OCI-LY1 (cell line): ENCODE measurements at regions not wholly inside any gene's neighbourhood (a gene's known extent, or its start where the extent isn't known, plus 50 kb on each side); places are given as distances from the start of the nearest gene placed in this dataset.

ENCODE experiments used
- H2AFZ ChIP-seq: fragments of 200-600 bp; sonication (generic), shearing (Covaris generic); 2 replicates; pipeline ENCODE4 v1.6.0; 2014; ENCODE audit warnings: antibody characterized with exemption, mild to moderate bottlenecking, low read length
- H3F3A ChIP-seq: fragments of 200-600 bp; sonication (generic), shearing (Covaris generic); 2 replicates; pipeline ENCODE4 v1.6.0; 2014; ENCODE audit warnings: mild to moderate bottlenecking, antibody characterized with exemption, low read length, moderate library complexity; ENCODE audit not compliant: insufficient read depth
- H3K27ac ChIP-seq: fragments of 200-600 bp; sonication (generic); 2 replicates; pipeline ENCODE4 v1.5.1; 2014; ENCODE audit warnings: low read length, mixed run types, mild to moderate bottlenecking, low read depth; ENCODE audit not compliant: poor library complexity, severe bottlenecking
- H3K27me3 ChIP-seq: fragments of 200-600 bp; sonication (generic); 2 replicates; pipeline ENCODE4 v1.6.0; 2014; ENCODE audit warnings: antibody characterized with exemption, mild to moderate bottlenecking, low read length, moderate library complexity; ENCODE audit not compliant: insufficient read depth
- H3K36me3 ChIP-seq: fragments of 200-600 bp; sonication (generic); 2 replicates; pipeline ENCODE4 v1.6.1; 2014; ENCODE audit warnings: mild to moderate bottlenecking, antibody characterized with exemption, low read length, moderate library complexity, mixed read lengths; ENCODE audit not compliant: insufficient read depth
- H3K4me1 ChIP-seq: fragments of 200-600 bp; sonication (generic); 2 replicates; pipeline ENCODE4 v1.5.1; 2014; ENCODE audit warnings: mild to moderate bottlenecking, low read length, moderate library complexity; ENCODE audit not compliant: insufficient read depth, severe bottlenecking
- H3K4me2 ChIP-seq: fragments of 200-600 bp; sonication (generic), shearing (Covaris generic); 2 replicates; pipeline ENCODE4 v1.6.1; 2014; ENCODE audit warnings: low read length
- H3K4me3 ChIP-seq: fragments of 200-600 bp; sonication (generic); 2 replicates; pipeline ENCODE4 v1.5.1; 2014; ENCODE audit warnings: low read length, low read depth, mild to moderate bottlenecking, mixed read lengths; ENCODE audit not compliant: poor library complexity, severe bottlenecking
- H3K79me2 ChIP-seq: fragments of 200-600 bp; shearing (Covaris generic); 2 replicates; pipeline ENCODE4 v1.6.1; 2016; ENCODE audit warnings: mixed run types, low read length, mixed read lengths; ENCODE audit not compliant: insufficient read depth
- H3K9ac ChIP-seq: fragments of 200-600 bp; sonication (generic), shearing (Covaris generic); 2 replicates; pipeline ENCODE4 v1.6.1; 2014; ENCODE audit warnings: mild to moderate bottlenecking, low read length, mixed read lengths
- H3K9me2 ChIP-seq: fragments of 200-600 bp; sonication (generic), shearing (Covaris generic); 2 replicates; pipeline ENCODE4 v1.6.1; 2014; ENCODE audit warnings: low read depth, mild to moderate bottlenecking, low read length, mixed read lengths
- H3K9me3 ChIP-seq: fragments of 200-600 bp; shearing (Covaris generic); 2 replicates; pipeline ENCODE4 v1.6.1; 2014; ENCODE audit warnings: low read length, mixed read lengths
- H4K20me1 ChIP-seq: fragments of 200-600 bp; sonication (generic), shearing (Covaris generic); 2 replicates; pipeline ENCODE4 v1.6.0; 2016; ENCODE audit warnings: mild to moderate bottlenecking, low read length; ENCODE audit not compliant: insufficient read depth
- EZH2 ChIP-seq: fragments of 200-600 bp; sonication (generic), shearing (Covaris generic); IDR thresholded peaks from 2 replicates; pipeline ENCODE4 v1.8.0; 2017; ENCODE audit warnings: borderline replicate concordance, mixed run types, mild to moderate bottlenecking, antibody characterized with exemption, low read length, moderate library complexity, mixed read lengths
- TF ChIP-seq, protein P1 (sequence below): fragments of 200-600 bp; sonication (generic), shearing (Covaris generic); IDR thresholded peaks from 2 replicates; pipeline ENCODE4 v1.5.1; 2017; ENCODE audit warnings: mild to moderate bottlenecking, antibody characterized with exemption, low read length, moderate library complexity, mixed read lengths

- no peak for TF ChIP-seq EZH2
- TF ChIP-seq, protein P1, sequence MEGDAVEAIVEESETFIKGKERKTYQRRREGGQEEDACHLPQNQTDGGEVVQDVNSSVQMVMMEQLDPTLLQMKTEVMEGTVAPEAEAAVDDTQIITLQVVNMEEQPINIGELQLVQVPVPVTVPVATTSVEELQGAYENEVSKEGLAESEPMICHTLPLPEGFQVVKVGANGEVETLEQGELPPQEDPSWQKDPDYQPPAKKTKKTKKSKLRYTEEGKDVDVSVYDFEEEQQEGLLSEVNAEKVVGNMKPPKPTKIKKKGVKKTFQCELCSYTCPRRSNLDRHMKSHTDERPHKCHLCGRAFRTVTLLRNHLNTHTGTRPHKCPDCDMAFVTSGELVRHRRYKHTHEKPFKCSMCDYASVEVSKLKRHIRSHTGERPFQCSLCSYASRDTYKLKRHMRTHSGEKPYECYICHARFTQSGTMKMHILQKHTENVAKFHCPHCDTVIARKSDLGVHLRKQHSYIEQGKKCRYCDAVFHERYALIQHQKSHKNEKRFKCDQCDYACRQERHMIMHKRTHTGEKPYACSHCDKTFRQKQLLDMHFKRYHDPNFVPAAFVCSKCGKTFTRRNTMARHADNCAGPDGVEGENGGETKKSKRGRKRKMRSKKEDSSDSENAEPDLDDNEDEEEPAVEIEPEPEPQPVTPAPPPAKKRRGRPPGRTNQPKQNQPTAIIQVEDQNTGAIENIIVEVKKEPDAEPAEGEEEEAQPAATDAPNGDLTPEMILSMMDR = no peak
- no peaks in the 10 kb centered on the region for H3K79me2 ChIP-seq
- H3K9me3 ChIP-seq = no peaks in the 10 kb centered on the region
- H3K4me1 ChIP-seq = no peaks in the 10 kb centered on the region
- H4K20me1 ChIP-seq = no peaks in the 10 kb centered on the region
- no peaks in the 10 kb centered on the region for H3K27me3 ChIP-seq
- H3K4me3 ChIP-seq = no peak overlapping the region
- H3K36me3 ChIP-seq = no peaks in the 10 kb centered on the region
- H3K4me2 ChIP-seq = no peak overlapping the region
- no peak overlapping the region for H3K9ac ChIP-seq
- no peak overlapping the region for H2AFZ ChIP-seq
- H3F3A ChIP-seq = no peaks in the 10 kb centered on the region
- no peak overlapping the region for H3K27ac ChIP-seq
- no peaks in the 10 kb centered on the region for H3K9me2 ChIP-seq
Measured at GRCh38 chr4:89653012-89653411, 183.9 kb downstream of the SNCA start.

GRCh38 chr4:89645482-89645881, 191.5 kb downstream of the SNCA start:
- no peaks in the 10 kb centered on the region for H3K79me2 ChIP-seq
- H3K4me1 ChIP-seq = no peaks in the 10 kb centered on the region
- no peak overlapping the region for H3K4me3 ChIP-seq
- H3F3A ChIP-seq = no peaks in the 10 kb centered on the region
- H2AFZ ChIP-seq = no peak overlapping the region
- no peak overlapping the region for H3K9ac ChIP-seq
- H4K20me1 ChIP-seq = no peaks in the 10 kb centered on the region
- no peaks in the 10 kb centered on the region for H3K9me3 ChIP-seq
- H3K27ac ChIP-seq = no peak overlapping the region
- H3K4me2 ChIP-seq = no peak overlapping the region
- no peaks in the 10 kb centered on the region for H3K27me3 ChIP-seq
- no peaks in the 10 kb centered on the region for H3K9me2 ChIP-seq
- H3K36me3 ChIP-seq = no peaks in the 10 kb centered on the region
- TF ChIP-seq EZH2 = no peak
- TF ChIP-seq, protein P1 = no peak

GRCh38 chr4:89641367-89641687, 195.6 kb downstream of the SNCA start:
- no peak overlapping the region for H3K4me3 ChIP-seq
- H3K9ac ChIP-seq = no peak overlapping the region
- H2AFZ ChIP-seq = no peak overlapping the region
- no peak overlapping the region for H3K4me2 ChIP-seq
- TF ChIP-seq, protein P1 = no peak; the same call in none of the 2 replicates
- no peak for TF ChIP-seq EZH2
- H4K20me1 ChIP-seq = no peaks in the 10 kb centered on the region
- H3K9me3 ChIP-seq = no peaks in the 10 kb centered on the region
- H3F3A ChIP-seq = no peaks in the 10 kb centered on the region
- no peaks in the 10 kb centered on the region for H3K9me2 ChIP-seq
- no peak overlapping the region for H3K27ac ChIP-seq
- no peaks in the 10 kb centered on the region for H3K36me3 ChIP-seq
- H3K27me3 ChIP-seq = no peaks in the 10 kb centered on the region
- no peaks in the 10 kb centered on the region for H3K4me1 ChIP-seq
- H3K79me2 ChIP-seq = no peaks in the 10 kb centered on the region
